Skeletal muscle tissue (tissue), 3 donors: ENCODE measurements at regions not wholly inside any gene's neighbourhood (a gene's known extent, or its start where the extent isn't known, plus 50 kb on each side); places are given as distances from the start of the nearest gene placed in this dataset.

Experiments
- H3K27ac ChIP-seq: one replicate; pipeline ENCODE4 v1.7.0; 2013; ENCODE audit warnings: mild to moderate bottlenecking, low read depth, low read length, inconsistent platforms
- H3K27me3 ChIP-seq, 3 donors: one replicate each; pipeline ENCODE4 v1.7.0; 2013; ENCODE audit warnings: low read length in 3 of 3; ENCODE audit not compliant: control insufficient read depth in 3 of 3, insufficient read depth in 3 of 3
- H3K36me3 ChIP-seq, 3 donors: one replicate each; pipeline ENCODE4 v1.7.0; 2013; ENCODE audit warnings: low read length in 3 of 3; ENCODE audit not compliant: control insufficient read depth in 3 of 3, insufficient read depth in 3 of 3
- H3K4me1 ChIP-seq, 3 donors: one replicate each; pipeline ENCODE4 v1.7.0; 2013; ENCODE audit warnings: low read length in 3 of 3, mild to moderate bottlenecking in 3 of 3; ENCODE audit not compliant: control insufficient read depth in 3 of 3, insufficient read depth in 3 of 3
- H3K4me3 ChIP-seq, 3 donors: one replicate each; pipeline ENCODE4 v1.7.0; 2013; ENCODE audit warnings: low read length in 3 of 3
- H3K9ac ChIP-seq, 3 donors: one replicate each; pipeline ENCODE4 v1.7.0; 2013; ENCODE audit warnings: low read length in 3 of 3, mild to moderate bottlenecking in 3 of 3, moderate library complexity in 2 of 3, low read depth in 1 of 3
- H3K9me3 ChIP-seq, 3 donors: one replicate each; pipeline ENCODE4 v1.7.0; 2013; ENCODE audit warnings: low read length in 3 of 3; ENCODE audit not compliant: control insufficient read depth in 3 of 3
- donor health status: Osteomylitis.

- H3K36me3 ChIP-seq: no peaks in the 10 kb centered on the region
- H3K27me3 ChIP-seq: no peaks in the 10 kb centered on the region
- H3K4me3 ChIP-seq: no peak overlapping the region
- H3K4me1 ChIP-seq: no peaks in the 10 kb centered on the region
- H3K9ac ChIP-seq: no peak overlapping the region
- H3K27ac ChIP-seq: no peak overlapping the region
- H3K9me3 ChIP-seq: no peaks in the 10 kb centered on the region
Measured at GRCh38 chr7:84697506-84697905, 489.4 kb downstream of the SEMA3D start.

GRCh38 chr7:84693483-84693882 lies 493.4 kb downstream of the SEMA3D start:
- Histone ChIP-seq H3K9ac (no peak overlapping the region), H3K36me3 (no peaks in the 10 kb centered on the region), H3K27me3 (no peaks in the 10 kb centered on the region), H3K4me1 (no peaks in the 10 kb centered on the region), H3K9me3 (no peaks in the 10 kb centered on the region), H3K27ac (no peak overlapping the region), H3K4me3 (no peak overlapping the region)

GRCh38 chr7:84688671-84689070 lies 494.1 kb upstream of the SEMA3A start:
- Histone ChIP-seq H3K9ac (no peak overlapping the region), H3K27ac (no peak overlapping the region), H3K4me1 (no peaks in the 10 kb centered on the region), H3K4me3 (no peak overlapping the region), H3K9me3 (no peaks in the 10 kb centered on the region), H3K27me3 (no peaks in the 10 kb centered on the region), H3K36me3 (no peaks in the 10 kb centered on the region)

GRCh38 chr7:84686373-84686772 lies 491.8 kb upstream of the SEMA3A start:
- Histone ChIP-seq H3K9ac (no peak overlapping the region), H3K9me3 (no peaks in the 10 kb centered on the region), H3K27ac (no peak overlapping the region)

GRCh38 chr7:84684836-84685480 lies 490.4 kb upstream of the SEMA3A start:
- H3K4me3 ChIP-seq: no peak overlapping the region
- no peaks in the 10 kb centered on the region for H3K9me3 ChIP-seq
- no peaks in the 10 kb centered on the region for H3K36me3 ChIP-seq
- H3K27me3 ChIP-seq: no peaks in the 10 kb centered on the region
- H3K9ac ChIP-seq: no peak overlapping the region
- no peak overlapping the region for H3K27ac ChIP-seq
- H3K4me1 ChIP-seq: no peaks in the 10 kb centered on the region

More at GRCh38 chr7:84686373-84686772, 491.8 kb upstream of the SEMA3A start:
- no peaks in the 10 kb centered on the region for H3K36me3 ChIP-seq
- H3K4me3 ChIP-seq: no peak overlapping the region
- H3K4me1 ChIP-seq: no peaks in the 10 kb centered on the region
- no peaks in the 10 kb centered on the region for H3K27me3 ChIP-seq

- Histone ChIP-seq H3K4me1 (no peaks in the 10 kb centered on the region), H3K9me3 (no peaks in the 10 kb centered on the region), H3K36me3 (no peaks in the 10 kb centered on the region), H3K27me3 (no peaks in the 10 kb centered on the region), H3K27ac (no peak overlapping the region), H3K4me3 (no peak overlapping the region), H3K9ac (no peak overlapping the region)
Measured at GRCh38 chr7:84682543-84682942, 488.0 kb upstream of the SEMA3A start.

GRCh38 chr7:84678841-84679240 lies 484.3 kb upstream of the SEMA3A start:
- H3K9ac ChIP-seq: no peak overlapping the region
- no peaks in the 10 kb centered on the region for H3K9me3 ChIP-seq
- no peaks in the 10 kb centered on the region for H3K27me3 ChIP-seq
- H3K36me3 ChIP-seq: no peaks in the 10 kb centered on the region
- H3K27ac ChIP-seq: no peak overlapping the region
- no peaks in the 10 kb centered on the region for H3K4me1 ChIP-seq
- no peak overlapping the region for H3K4me3 ChIP-seq

- H3K9me3 ChIP-seq: no peaks in the 10 kb centered on the region
- no peaks in the 10 kb centered on the region for H3K27me3 ChIP-seq
- no peak overlapping the region for H3K4me3 ChIP-seq
- no peaks in the 10 kb centered on the region for H3K4me1 ChIP-seq
- H3K27ac ChIP-seq: no peak overlapping the region
- no peak overlapping the region for H3K9ac ChIP-seq
- H3K36me3 ChIP-seq: no peaks in the 10 kb centered on the region
Measured at GRCh38 chr7:84677117-84677732, 482.6 kb upstream of the SEMA3A start.

- Histone ChIP-seq H3K36me3 (no peaks in the 10 kb centered on the region), H3K27ac (no peak overlapping the region), H3K4me1 (no peaks in the 10 kb centered on the region), H3K9me3 (no peaks in the 10 kb centered on the region), H3K9ac (no peak overlapping the region), H3K27me3 (no peaks in the 10 kb centered on the region), H3K4me3 (no peak overlapping the region)
Measured at GRCh38 chr7:84675633-84676034, 481.0 kb upstream of the SEMA3A start.

- no peaks in the 10 kb centered on the region for H3K4me1 ChIP-seq
- H3K4me3 ChIP-seq: no peak overlapping the region
- no peaks in the 10 kb centered on the region for H3K27me3 ChIP-seq
- no peak overlapping the region for H3K9ac ChIP-seq
- H3K36me3 ChIP-seq: no peaks in the 10 kb centered on the region
- H3K9me3 ChIP-seq: no peaks in the 10 kb centered on the region
- H3K27ac ChIP-seq: no peak overlapping the region
Measured at GRCh38 chr7:84674236-84674913, 479.8 kb upstream of the SEMA3A start.
